Upper lobe of left lung (tissue), 6 donors: ENCODE measurements at regions not wholly inside any gene's neighbourhood (a gene's known extent, or its start where the extent isn't known, plus 50 kb on each side); places are given as distances from the start of the nearest gene placed in this dataset.
A peak's percentile ranks its signal among the peaks of the same experiment; 100 is the strongest.

Experiments
- ATAC-seq, 2 donors: fragments of 200-7000 bp; cut with Tn5 transposase; one replicate each; pipeline ENCODE4 v1.9.1; 2022; ENCODE audit warnings: mild to moderate bottlenecking in 2 of 2, moderate library complexity in 2 of 2; ENCODE audit not compliant: low FRiP score in 2 of 2
- DNase-seq, 2 donors: peaks; one replicate each; pipeline ENCODE4 v3.0.0-alpha.2; 2019 to 2020
- H3K27ac ChIP-seq, 4 donors: fragments of 200-600 bp; sonication (generic); one replicate each; pipeline ENCODE4 v1.5.1; 2016 to 2019
- H3K27me3 ChIP-seq, 4 donors: fragments of 200-600 bp; sonication (generic); one replicate each; pipeline ENCODE4 v1.5.1; 2017 to 2019
- H3K36me3 ChIP-seq, 4 donors: fragments of 200-600 bp; sonication (generic); one replicate each; pipeline ENCODE4 v1.5.1; 2016 to 2019
- H3K4me1 ChIP-seq, 4 donors: fragments of 200-600 bp; sonication (generic); one replicate each; pipeline ENCODE4 v1.5.1; 2018 to 2019
- H3K4me3 ChIP-seq, 4 donors: fragments of 200-600 bp; sonication (generic); one replicate each; pipeline ENCODE4 v1.5.1; 2017 to 2019; ENCODE audit warnings: mild to moderate bottlenecking in 2 of 4, moderate library complexity in 1 of 4
- H3K9me3 ChIP-seq, 4 donors: fragments of 200-600 bp; sonication (generic); one replicate each; pipeline ENCODE4 v1.5.1; 2018 to 2019
- CTCF ChIP-seq, 6 experiments: fragments of 450-650 bp in 4 of 6; fragments of 200-600 bp in 2 of 6; sonication (generic) in 2 of 6; IDR thresholded peaks; one replicate each; pipeline ENCODE4 v1.5.1; 2016 to 2019; ENCODE audit warnings: antibody characterized with exemption in 6 of 6
- EP300 ChIP-seq, 4 donors: sonication (generic); formaldehyde crosslinking; IDR thresholded peaks; one replicate each; pipeline ENCODE4 v1.5.1; 2017; ENCODE audit warnings: antibody characterized with exemption in 4 of 4, control low read depth in 2 of 4
- POLR2A ChIP-seq, 4 donors: fragments of 450-650 bp; IDR thresholded peaks; one replicate each; pipeline ENCODE4 v1.5.1; 2016 to 2017; ENCODE audit warnings: antibody characterized with exemption in 4 of 4, mild to moderate bottlenecking in 2 of 4
- POLR2AphosphoS5 ChIP-seq, 2 donors: sonication (generic); formaldehyde crosslinking; IDR thresholded peaks; one replicate each; pipeline ENCODE4 v1.5.1; 2017; ENCODE audit warnings: antibody characterized with exemption in 2 of 2
- WGBS, 2 donors: methylation state at CpG; one replicate each; pipeline ENCODE4 v1.1.5; 2017 to 2018; 5-methylcytosine and 5-hydroxymethylcytosine counted together
- donor health status: DM: no; HTN: no; CAD: no; lungs with moderate emphysema.
- donor health status: DM: no; HTN: yes; CAD: no; lungs with severe emphysema.

- Histone ChIP-seq H3K4me3 (no peak overlapping the region), H3K9me3 (no peaks in the 10 kb centered on the region), H3K4me1 (no peaks in the 10 kb centered on the region), H3K27me3 (no peaks in the 10 kb centered on the region), H3K36me3 (no peaks in the 10 kb centered on the region), H3K27ac (no peak overlapping the region)
- no peak for DNase-seq
- 68 to 77% methylated on average over 6 of the region's 6 CpGs for WGBS, 2 donors
- ATAC-seq = no peak
- no peak for TF ChIP-seq EP300 (IDR thresholded peaks at IDR 0.05)
- TF ChIP-seq CTCF (IDR thresholded peaks at IDR 0.05) = no peak
- TF ChIP-seq POLR2AphosphoS5 (IDR thresholded peaks at IDR 0.05) = no peak
- no peak for TF ChIP-seq POLR2A (IDR thresholded peaks at IDR 0.05)
Measured at GRCh38 chr7:51472873-51473272, 156.3 kb upstream of the COBL start.

- Histone ChIP-seq H3K36me3 (no peaks in the 10 kb centered on the region), H3K4me1 (no peaks in the 10 kb centered on the region), H3K27ac (no peak overlapping the region), H3K9me3 (no peaks in the 10 kb centered on the region), H3K4me3 (no peak overlapping the region), H3K27me3 (no peaks in the 10 kb centered on the region)
- ATAC-seq (no peak), DNase-seq (no peak)
- WGBS, 2 donors = 26 to 43% methylated on average over 11 of the region's 11 CpGs
- TF ChIP-seq POLR2A (IDR thresholded peaks at IDR 0.05) (no peak), CTCF (IDR thresholded peaks at IDR 0.05) (no peak), EP300 (IDR thresholded peaks at IDR 0.05) (no peak), POLR2AphosphoS5 (IDR thresholded peaks at IDR 0.05) (no peak)
Measured at GRCh38 chr7:51471981-51472296, 155.3 kb upstream of the COBL start.

- TF ChIP-seq POLR2AphosphoS5 (IDR thresholded peaks at IDR 0.05) (no peak), POLR2A (IDR thresholded peaks at IDR 0.05) (no peak), CTCF (IDR thresholded peaks at IDR 0.05) (no peak), EP300 (IDR thresholded peaks at IDR 0.05) (no peak)
- WGBS, 2 donors = 17 to 25% methylated on average over 15 to 33 of the region's 33 CpGs
- H3K4me3 ChIP-seq = no peak overlapping the region
Measured at GRCh38 chr7:51471210-51471980, 154.8 kb upstream of the COBL start.

GRCh38 chr7:51467384-51468017 lies 150.9 kb upstream of the COBL start:
- no peaks in the 10 kb centered on the region for H3K27me3 ChIP-seq
- TF ChIP-seq POLR2A (IDR thresholded peaks at IDR 0.05) = no peak
- H3K9me3 ChIP-seq = no peaks in the 10 kb centered on the region
- ATAC-seq (no peak), DNase-seq (no peak)
- no peak overlapping the region for H3K27ac ChIP-seq
- no peaks in the 10 kb centered on the region for H3K4me1 ChIP-seq
- no peaks in the 10 kb centered on the region for H3K36me3 ChIP-seq
- no peak overlapping the region for H3K4me3 ChIP-seq
- WGBS, 2 donors = 48 to 55% methylated on average over 2 of the region's 2 CpGs

More at GRCh38 chr7:51471210-51471980, 154.8 kb upstream of the COBL start:
- no peaks in the 10 kb centered on the region for H3K4me1 ChIP-seq
- no peaks in the 10 kb centered on the region for H3K9me3 ChIP-seq
- peak in 1 of 2 donors; percentile 66 for DNase-seq
- ATAC-seq = no peak
- H3K27ac ChIP-seq = no peak overlapping the region
- no peaks in the 10 kb centered on the region for H3K36me3 ChIP-seq
- no peaks in the 10 kb centered on the region for H3K27me3 ChIP-seq

- no peak overlapping the region for H3K4me3 ChIP-seq
- ATAC-seq = no peak
Measured at GRCh38 chr7:51459809-51460208, 143.2 kb upstream of the COBL start.

More at GRCh38 chr7:51459809-51460208, 143.2 kb upstream of the COBL start:
- 32 to 57% methylated on average over 2 to 4 of the region's 4 CpGs for WGBS, 2 donors
- Histone ChIP-seq H3K9me3 (no peaks in the 10 kb centered on the region), H3K27me3 (no peaks in the 10 kb centered on the region), H3K27ac (no peak overlapping the region), H3K36me3 (no peaks in the 10 kb centered on the region), H3K4me1 (no peaks in the 10 kb centered on the region)
- no peak for DNase-seq
- TF ChIP-seq POLR2A (IDR thresholded peaks at IDR 0.05) = no peak
- no peak for TF ChIP-seq POLR2AphosphoS5 (IDR thresholded peaks at IDR 0.05)
- TF ChIP-seq EP300 (IDR thresholded peaks at IDR 0.05) = no peak
- no peak for TF ChIP-seq CTCF (IDR thresholded peaks at IDR 0.05)
